ENCODE measurements at regions not wholly inside any gene's neighbourhood (a gene's known extent, or its start where the extent isn't known, plus 50 kb on each side); places are given as distances from the start of the nearest gene placed in this dataset.

- H3K4me2 ChIP-seq (ENCODE audit: insufficient read depth, low read length): no peak overlapping the region
- no peaks in the 10 kb centered on the region for H4K20me1 ChIP-seq (ENCODE audit: insufficient read depth, low read length)
- ATAC-seq (ENCODE audit: insufficient read depth, low read depth) (no peak), DNase-seq (no peak)
- TF ChIP-seq, protein P1, sequence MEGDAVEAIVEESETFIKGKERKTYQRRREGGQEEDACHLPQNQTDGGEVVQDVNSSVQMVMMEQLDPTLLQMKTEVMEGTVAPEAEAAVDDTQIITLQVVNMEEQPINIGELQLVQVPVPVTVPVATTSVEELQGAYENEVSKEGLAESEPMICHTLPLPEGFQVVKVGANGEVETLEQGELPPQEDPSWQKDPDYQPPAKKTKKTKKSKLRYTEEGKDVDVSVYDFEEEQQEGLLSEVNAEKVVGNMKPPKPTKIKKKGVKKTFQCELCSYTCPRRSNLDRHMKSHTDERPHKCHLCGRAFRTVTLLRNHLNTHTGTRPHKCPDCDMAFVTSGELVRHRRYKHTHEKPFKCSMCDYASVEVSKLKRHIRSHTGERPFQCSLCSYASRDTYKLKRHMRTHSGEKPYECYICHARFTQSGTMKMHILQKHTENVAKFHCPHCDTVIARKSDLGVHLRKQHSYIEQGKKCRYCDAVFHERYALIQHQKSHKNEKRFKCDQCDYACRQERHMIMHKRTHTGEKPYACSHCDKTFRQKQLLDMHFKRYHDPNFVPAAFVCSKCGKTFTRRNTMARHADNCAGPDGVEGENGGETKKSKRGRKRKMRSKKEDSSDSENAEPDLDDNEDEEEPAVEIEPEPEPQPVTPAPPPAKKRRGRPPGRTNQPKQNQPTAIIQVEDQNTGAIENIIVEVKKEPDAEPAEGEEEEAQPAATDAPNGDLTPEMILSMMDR (IDR thresholded peaks at IDR 0.05; ENCODE audit: borderline replicate concordance, extremely low read depth, low read length, poor library complexity, severe bottlenecking): no peak
- TF ChIP-seq EZH2 (IDR thresholded peaks at IDR 0.05; ENCODE audit: borderline replicate concordance, low read depth, low read length, severe bottlenecking): no peak
- no peaks in the 10 kb centered on the region for H3K79me2 ChIP-seq (ENCODE audit: insufficient read depth, low read length)
- H3K27ac ChIP-seq (ENCODE audit: low read length): no peak overlapping the region
- H3K4me3 ChIP-seq (ENCODE audit: low read depth in 1 of 2, low read length in 2 of 2): no peak overlapping the region
- H3K9ac ChIP-seq (ENCODE audit: low read depth, low read length): no peak overlapping the region
- H3K36me3 ChIP-seq (ENCODE audit: insufficient read depth, low read length): no peaks in the 10 kb centered on the region
- H3K9me3 ChIP-seq (ENCODE audit: insufficient read depth, low read length, severe bottlenecking): no peaks in the 10 kb centered on the region
- H2AFZ ChIP-seq (ENCODE audit: low read depth, low read length): no peak overlapping the region
- no peaks in the 10 kb centered on the region for H3K4me1 ChIP-seq (ENCODE audit: insufficient read depth, low read length)
- H3K27me3 ChIP-seq (ENCODE audit: insufficient read depth, low read length, poor library complexity): no peaks in the 10 kb centered on the region
Observed at GRCh38 chr3:139122612-139123011, 77.9 kb upstream of the PRR23C start.

GRCh38 chr3:139123377-139124095, 78.8 kb upstream of the PRR23C start:
- Histone ChIP-seq H3K4me3 (ENCODE audit: low read depth in 1 of 2, low read length in 2 of 2) (no peak overlapping the region), H3K36me3 (ENCODE audit: insufficient read depth, low read length) (no peaks in the 10 kb centered on the region), H2AFZ (ENCODE audit: low read depth, low read length) (no peak overlapping the region), H3K9ac (ENCODE audit: low read depth, low read length) (no peak overlapping the region), H4K20me1 (ENCODE audit: insufficient read depth, low read length) (no peaks in the 10 kb centered on the region), H3K79me2 (ENCODE audit: insufficient read depth, low read length) (no peaks in the 10 kb centered on the region), H3K27ac (ENCODE audit: low read length) (no peak overlapping the region), H3K4me1 (ENCODE audit: insufficient read depth, low read length) (no peaks in the 10 kb centered on the region), H3K27me3 (ENCODE audit: insufficient read depth, low read length, poor library complexity) (no peaks in the 10 kb centered on the region), H3K9me3 (ENCODE audit: insufficient read depth, low read length, severe bottlenecking) (no peaks in the 10 kb centered on the region), H3K4me2 (ENCODE audit: insufficient read depth, low read length) (no peak overlapping the region)
- DNase-seq: no peak
- TF ChIP-seq, protein P1 (IDR thresholded peaks at IDR 0.05; ENCODE audit: borderline replicate concordance, extremely low read depth, low read length, poor library complexity, severe bottlenecking): no peak
- no peak for TF ChIP-seq EZH2 (IDR thresholded peaks at IDR 0.05; ENCODE audit: borderline replicate concordance, low read depth, low read length, severe bottlenecking)
- no peak for ATAC-seq (ENCODE audit: insufficient read depth, low read depth)

DNA sequence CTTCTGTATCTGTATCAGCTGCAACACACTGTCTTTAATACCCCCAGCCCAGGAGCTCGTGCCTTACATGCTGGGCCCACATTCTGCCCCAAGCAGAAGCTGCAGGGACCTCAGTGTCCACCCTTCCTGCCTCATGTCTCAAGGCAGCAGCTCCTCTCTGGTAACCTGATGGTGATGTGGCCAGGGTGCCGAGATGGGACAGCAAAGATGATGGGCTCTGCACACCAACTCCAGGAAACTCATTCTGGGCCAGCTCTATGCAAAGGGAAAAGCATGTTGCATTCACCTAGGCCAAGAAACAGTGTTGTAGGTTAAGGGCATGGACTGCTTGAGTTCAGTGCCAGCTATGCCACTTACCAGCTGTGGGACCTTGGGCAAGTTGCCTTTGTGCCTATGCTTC, 79.5 kb upstream of the PRR23C start:
- no peak for ATAC-seq (ENCODE audit: insufficient read depth, low read depth)
- no peak for DNase-seq
- TF ChIP-seq, protein P1 (IDR thresholded peaks at IDR 0.05; ENCODE audit: borderline replicate concordance, extremely low read depth, low read length, poor library complexity, severe bottlenecking): no peak
- no peak for TF ChIP-seq EZH2 (IDR thresholded peaks at IDR 0.05; ENCODE audit: borderline replicate concordance, low read depth, low read length, severe bottlenecking)

More for the DNA sequence above, 79.5 kb upstream of the PRR23C start:
- H3K27me3 ChIP-seq (ENCODE audit: insufficient read depth, low read length, poor library complexity): no peaks in the 10 kb centered on the region
- no peak overlapping the region for H3K27ac ChIP-seq (ENCODE audit: low read length)
- no peak overlapping the region for H2AFZ ChIP-seq (ENCODE audit: low read depth, low read length)
- no peaks in the 10 kb centered on the region for H4K20me1 ChIP-seq (ENCODE audit: insufficient read depth, low read length)
- H3K36me3 ChIP-seq (ENCODE audit: insufficient read depth, low read length): no peaks in the 10 kb centered on the region
- H3K9ac ChIP-seq (ENCODE audit: low read depth, low read length): no peak overlapping the region
- H3K9me3 ChIP-seq (ENCODE audit: insufficient read depth, low read length, severe bottlenecking): no peaks in the 10 kb centered on the region
- H3K4me1 ChIP-seq (ENCODE audit: insufficient read depth, low read length): no peaks in the 10 kb centered on the region
- no peaks in the 10 kb centered on the region for H3K79me2 ChIP-seq (ENCODE audit: insufficient read depth, low read length)
- no peak overlapping the region for H3K4me3 ChIP-seq (ENCODE audit: low read depth in 1 of 2, low read length in 2 of 2)
- no peak overlapping the region for H3K4me2 ChIP-seq (ENCODE audit: insufficient read depth, low read length)

All from DND-41 (cell line).